ENCODE measurements at regions not wholly inside any gene's neighbourhood (a gene's known extent, or its start where the extent isn't known, plus 50 kb on each side); places are given as distances from the start of the nearest gene placed in this dataset.

DNA sequence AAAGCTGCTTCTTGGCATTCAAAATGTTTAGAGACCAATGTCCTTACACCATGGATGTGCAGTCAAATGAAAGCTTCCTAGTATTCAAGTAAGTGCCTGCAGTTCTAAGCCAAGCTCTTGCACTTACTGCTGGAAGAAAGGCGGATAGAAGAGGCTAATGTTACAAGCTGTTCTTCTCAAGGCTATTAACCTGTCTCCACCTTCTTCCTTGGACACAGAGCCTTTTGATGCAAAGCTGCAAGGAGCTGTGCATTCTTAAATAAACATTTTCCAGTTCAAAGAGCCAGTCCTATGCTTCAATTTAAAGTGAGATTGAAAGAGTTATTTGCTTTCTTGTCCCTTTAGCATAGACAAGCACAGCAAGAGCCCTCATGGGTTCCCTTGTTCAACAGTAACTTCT is 167.9 kb upstream of the RUNX1 start:
- no peak overlapping the region for H2BK5ac ChIP-seq (ENCODE audit: insufficient read length, low read length)
- no CpG with 5 or more reads among the region's 1 CpG for WGBS (ENCODE audit: extremely low coverage, insufficient read length, low lambda C conversion rate)
- no peak overlapping the region for H3K4me2 ChIP-seq (ENCODE audit: insufficient read depth, insufficient read length, low read length)
- no peak overlapping the region for H2AFZ ChIP-seq (ENCODE audit: low read length)
- H3K56ac ChIP-seq (ENCODE audit: insufficient read length, low read depth, low read length): no peak overlapping the region
- no peak for DNase-seq
- Mint-ChIP-seq H3K27me3 (ENCODE audit: low read depth) (no peaks in the 10 kb centered on the region), H3K36me3 (ENCODE audit: insufficient read depth in 1 of 3, low read depth in 3 of 3) (no peaks in the 10 kb centered on the region), H3K27ac (no peak overlapping the region), H3K4me1 (peaks cover 3 to 5% of the 10 kb centered on the region in 2 experiments), H3K9me3 (no peaks in the 10 kb centered on the region), H3K4me3 (no peak overlapping the region)
- no peaks in the 10 kb centered on the region for H3K27me3 ChIP-seq (ENCODE audit: insufficient read depth, low read length)
- no peaks in the 10 kb centered on the region for H3K79me1 ChIP-seq (ENCODE audit: insufficient read depth, low read depth, low read length, poor library complexity, severe bottlenecking)
- H3K18ac ChIP-seq (ENCODE audit: insufficient read length, low read depth, low read length): no peak overlapping the region
- H2BK20ac ChIP-seq (ENCODE audit: low read depth, low read length, poor library complexity, severe bottlenecking): no peak overlapping the region
- H4K8ac ChIP-seq (replicated peaks; ENCODE audit: insufficient read length, low read depth, low read length): no peak overlapping the region
- H2BK15ac ChIP-seq (ENCODE audit: low read depth, low read length): no peak overlapping the region
- no peaks in the 10 kb centered on the region for H3K4me1 ChIP-seq (ENCODE audit: insufficient read depth, low read length)
- no peak overlapping the region for H2BK12ac ChIP-seq (ENCODE audit: insufficient read length, low read depth, low read length)
- H3T11ph ChIP-seq (ENCODE audit: low read length): no peak overlapping the region
- no peak overlapping the region for H3K14ac ChIP-seq (ENCODE audit: insufficient read depth, low read length)
- H3K9me3 ChIP-seq (ENCODE audit: control insufficient read depth, low read depth, low read length): no peaks in the 10 kb centered on the region
- no peaks in the 10 kb centered on the region for H3K23me2 ChIP-seq (ENCODE audit: insufficient read length, low read depth, low read length, poor library complexity, severe bottlenecking)
- no peak overlapping the region for H3K4ac ChIP-seq (ENCODE audit: low read depth, low read length)
- H4K5ac ChIP-seq (ENCODE audit: insufficient read length, low read depth, low read length): no peak overlapping the region
- H3K27ac ChIP-seq (ENCODE audit: insufficient read length, low read depth, low read length): no peak overlapping the region
- no peak overlapping the region for H3K23ac ChIP-seq (ENCODE audit: insufficient read length, low read depth, low read length)
- no peak overlapping the region for H2BK120ac ChIP-seq (ENCODE audit: low read depth, low read length, poor library complexity, severe bottlenecking)
- H2AK5ac ChIP-seq (ENCODE audit: insufficient read length, low read length): no peak overlapping the region
- no peak overlapping the region for H3K9ac ChIP-seq (ENCODE audit: extremely low read depth, insufficient read length, low read length)
- TF ChIP-seq, protein P1, sequence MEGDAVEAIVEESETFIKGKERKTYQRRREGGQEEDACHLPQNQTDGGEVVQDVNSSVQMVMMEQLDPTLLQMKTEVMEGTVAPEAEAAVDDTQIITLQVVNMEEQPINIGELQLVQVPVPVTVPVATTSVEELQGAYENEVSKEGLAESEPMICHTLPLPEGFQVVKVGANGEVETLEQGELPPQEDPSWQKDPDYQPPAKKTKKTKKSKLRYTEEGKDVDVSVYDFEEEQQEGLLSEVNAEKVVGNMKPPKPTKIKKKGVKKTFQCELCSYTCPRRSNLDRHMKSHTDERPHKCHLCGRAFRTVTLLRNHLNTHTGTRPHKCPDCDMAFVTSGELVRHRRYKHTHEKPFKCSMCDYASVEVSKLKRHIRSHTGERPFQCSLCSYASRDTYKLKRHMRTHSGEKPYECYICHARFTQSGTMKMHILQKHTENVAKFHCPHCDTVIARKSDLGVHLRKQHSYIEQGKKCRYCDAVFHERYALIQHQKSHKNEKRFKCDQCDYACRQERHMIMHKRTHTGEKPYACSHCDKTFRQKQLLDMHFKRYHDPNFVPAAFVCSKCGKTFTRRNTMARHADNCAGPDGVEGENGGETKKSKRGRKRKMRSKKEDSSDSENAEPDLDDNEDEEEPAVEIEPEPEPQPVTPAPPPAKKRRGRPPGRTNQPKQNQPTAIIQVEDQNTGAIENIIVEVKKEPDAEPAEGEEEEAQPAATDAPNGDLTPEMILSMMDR (conservative IDR thresholded peaks at IDR 0.05): no peak
- no peaks in the 10 kb centered on the region for H3K79me2 ChIP-seq (ENCODE audit: insufficient read depth, low read length)
- H4K20me1 ChIP-seq (ENCODE audit: control insufficient read depth, insufficient read depth, insufficient read length): no peaks in the 10 kb centered on the region
- no peak overlapping the region for H4K91ac ChIP-seq (ENCODE audit: insufficient read length, low read depth, low read length)

Measured in H9 (cell line).